A549 (cell line): ENCODE measurements at regions not wholly inside any gene's neighbourhood (a gene's known extent, or its start where the extent isn't known, plus 50 kb on each side); places are given as distances from the start of the nearest gene placed in this dataset.

ENCODE experiments used
- BCL3 ChIP-seq: fragments of >200 bp; sonication (Bioruptor Twin); formaldehyde crosslinking; IDR thresholded peaks from 3 replicates; pipeline ENCODE4 v1.6.1; 2016
- CTCF ChIP-seq: fragments of >200 bp; sonication (Bioruptor Twin); formaldehyde crosslinking; IDR thresholded peaks from 3 replicates; pipeline ENCODE4 v1.5.1; 2016
- EP300 ChIP-seq, 2 experiments: fragments of >200 bp; sonication (Bioruptor Twin); formaldehyde crosslinking; IDR thresholded peaks; 2 replicates in 1 of 2; 3 replicates in 1 of 2; pipeline ENCODE4 v1.6.1; 2016 to 2017
- RAD21 ChIP-seq, 2 experiments: fragments of >200 bp in 1 of 2; sonication (Bioruptor Twin) in 1 of 2; formaldehyde crosslinking in 1 of 2; IDR thresholded peaks in 1 of 2; conservative IDR thresholded peaks in 1 of 2; 2 replicates in 1 of 2; 3 replicates in 1 of 2; pipeline ENCODE4 v1.6.1; 2012 to 2018; ENCODE audit warnings: inconsistent platforms in 1 of 2

DNA sequence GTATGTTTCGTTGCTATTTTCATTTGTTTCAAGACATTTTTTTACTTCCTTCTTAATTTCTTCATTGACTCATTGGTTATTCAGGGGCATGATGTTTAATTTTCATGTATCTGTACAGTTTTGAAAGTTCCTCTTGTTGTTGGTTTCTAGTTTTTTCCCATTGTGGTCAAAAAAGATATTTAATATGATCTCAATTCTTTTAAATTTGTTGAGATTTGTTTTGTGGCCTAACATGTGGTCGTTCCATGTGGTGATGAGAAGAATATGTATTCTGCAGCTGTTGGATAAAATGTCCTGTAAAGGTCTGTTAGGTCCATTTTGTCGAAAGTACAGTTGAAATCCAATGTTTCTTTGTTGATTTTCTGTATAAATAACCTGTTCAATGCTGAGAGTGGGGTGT lies 110.3 kb upstream of the MAP4K4 start:
- TF ChIP-seq CTCF, result no peak
- no peak for TF ChIP-seq BCL3
- no peak for TF ChIP-seq EP300 (IDR thresholded peaks at IDR 0.05)
- TF ChIP-seq RAD21 (conservative IDR thresholded peaks at IDR 0.05 in 1 of 2, IDR thresholded peaks at IDR 0.05 in 1 of 2), result no peak
